ENCODE measurements at regions not wholly inside any gene's neighbourhood (a gene's known extent, or its start where the extent isn't known, plus 50 kb on each side); places are given as distances from the start of the nearest gene placed in this dataset.

DNA sequence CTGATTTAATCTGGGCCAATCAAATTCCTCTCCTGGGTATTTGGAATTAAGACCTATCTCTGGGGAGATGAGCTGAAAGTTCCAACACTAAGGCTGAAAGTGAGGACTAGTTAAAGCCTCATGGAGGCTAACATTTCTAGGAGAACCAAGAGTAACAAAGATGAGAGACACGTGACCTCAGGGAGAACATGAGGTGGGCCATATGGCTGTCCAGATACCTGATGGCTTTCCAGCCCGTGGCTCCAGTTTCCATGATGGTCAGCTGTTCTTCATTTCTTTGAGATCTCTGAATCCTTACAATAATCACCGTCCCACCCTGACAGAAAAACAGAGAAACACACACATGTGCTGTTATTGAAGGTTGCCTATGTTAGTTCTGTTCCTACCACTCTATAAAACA is 66.1 kb downstream of the LEPR start:
- no peak for ATAC-seq

DNA sequence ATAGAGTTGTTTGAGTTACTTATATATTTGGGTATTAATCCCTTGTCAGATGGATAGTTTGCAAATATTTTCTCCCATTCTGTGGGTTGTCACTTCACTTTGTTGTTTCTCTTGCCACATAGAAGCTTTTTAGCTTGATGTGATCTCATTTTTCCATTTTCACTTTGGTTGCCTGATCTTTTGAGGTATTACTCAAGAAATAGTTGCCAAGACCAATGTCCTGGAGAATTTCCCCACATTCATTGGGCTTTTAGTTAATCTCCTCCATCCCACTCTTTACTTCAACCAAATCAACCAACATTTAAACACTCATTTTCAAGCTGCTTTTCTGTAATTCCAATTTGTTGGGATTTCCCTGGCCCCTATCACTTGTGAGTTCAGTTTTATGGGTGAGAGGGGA is 69.0 kb downstream of the LEPR start:
- no peak for ATAC-seq

DNA sequence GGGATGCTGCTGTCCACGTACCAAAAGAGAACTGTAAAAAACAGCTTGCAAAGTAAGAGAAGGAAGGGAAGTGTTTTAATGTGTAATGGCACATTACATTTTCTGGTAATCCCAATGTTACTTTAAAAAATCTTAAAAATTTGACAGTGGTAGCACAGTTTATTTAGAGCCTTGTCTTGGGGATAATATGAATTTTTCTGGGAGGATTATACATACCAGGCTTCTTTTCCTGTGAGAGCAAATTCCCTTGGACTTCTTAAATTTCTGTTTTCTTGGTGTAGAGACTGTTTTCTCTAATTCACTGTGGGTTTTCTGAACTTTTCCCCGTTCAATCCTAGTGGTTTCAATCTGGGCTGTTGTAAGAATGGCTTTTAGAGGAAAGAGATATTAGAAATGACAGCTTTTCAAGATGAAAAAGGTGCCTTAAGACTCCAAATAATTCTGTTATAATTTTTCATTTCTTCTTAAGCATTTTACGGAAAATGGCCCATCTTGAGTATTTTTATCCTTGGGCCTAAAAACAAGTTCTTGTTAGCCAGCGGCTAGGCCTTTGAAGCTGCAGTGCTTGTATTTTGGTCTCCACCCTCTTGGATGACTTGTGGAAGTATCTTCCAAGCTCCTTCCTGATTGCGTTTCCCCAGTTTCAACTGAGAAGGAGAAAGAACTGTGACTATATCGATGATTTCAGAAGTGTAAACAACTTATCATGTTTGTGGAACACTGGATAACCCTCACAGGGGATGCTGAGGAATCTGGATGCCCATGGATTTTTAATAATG is 70.0 kb downstream of the LEPR start:
- ATAC-seq = no peak

DNA sequence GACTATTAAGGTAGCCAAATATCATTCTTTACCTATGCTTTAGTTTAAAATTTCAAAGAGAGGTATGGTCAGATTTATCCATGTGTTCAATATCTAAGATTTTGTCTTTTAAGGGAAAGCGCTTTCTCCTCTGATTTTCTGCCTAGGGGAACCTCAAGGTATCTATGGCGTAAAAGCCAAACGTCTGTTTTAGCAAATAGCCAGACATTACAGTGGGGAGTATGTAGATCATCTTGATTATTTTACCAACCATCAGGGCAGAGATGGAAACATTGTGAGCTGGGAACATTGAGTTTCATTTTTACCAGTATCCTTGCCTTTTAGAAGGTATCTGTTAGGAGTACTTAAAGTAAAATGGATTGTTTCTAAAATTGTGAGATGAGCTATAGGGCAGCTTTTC is 71.0 kb downstream of the LEPR start:
- no peak for ATAC-seq

DNA sequence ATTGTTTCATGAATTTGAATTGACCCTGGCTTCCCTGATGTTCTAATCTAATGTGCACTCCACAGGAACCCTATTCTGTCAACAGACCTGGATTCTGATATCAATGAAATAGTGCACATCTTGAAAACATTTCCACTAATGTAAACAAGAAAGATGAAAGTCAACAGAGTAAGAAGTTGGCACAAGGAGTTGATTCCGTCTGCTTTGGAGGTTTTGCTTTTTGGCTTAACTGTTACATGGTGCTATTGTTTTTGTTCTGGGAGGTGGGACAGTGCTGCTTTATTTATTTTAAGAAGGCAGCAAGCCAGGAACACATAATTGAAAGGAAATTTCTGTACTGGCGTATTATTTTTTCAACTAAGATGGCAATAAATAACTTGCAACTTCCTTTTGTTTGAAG is 73.3 kb downstream of the LEPR start:
- ATAC-seq = no peak

DNA sequence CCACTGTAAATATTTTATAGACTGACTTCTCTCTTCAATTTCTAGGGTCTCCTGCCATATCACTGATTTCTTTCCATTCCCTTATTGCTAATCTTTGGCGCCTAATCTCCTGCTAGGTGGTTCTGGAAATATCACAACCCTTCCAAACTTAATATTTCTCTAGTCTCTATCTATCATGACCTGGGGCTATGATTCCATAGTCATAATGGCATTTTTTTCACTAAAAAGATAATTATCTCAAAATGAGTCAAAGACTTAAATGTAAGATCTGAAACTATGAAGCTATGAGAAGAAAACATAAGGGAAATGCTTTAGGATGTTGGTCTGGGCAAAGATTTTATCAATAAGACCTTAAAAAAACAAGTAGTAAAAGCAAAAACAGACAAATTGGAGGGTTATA is 74.2 kb downstream of the LEPR start:
- no peak for ATAC-seq

DNA sequence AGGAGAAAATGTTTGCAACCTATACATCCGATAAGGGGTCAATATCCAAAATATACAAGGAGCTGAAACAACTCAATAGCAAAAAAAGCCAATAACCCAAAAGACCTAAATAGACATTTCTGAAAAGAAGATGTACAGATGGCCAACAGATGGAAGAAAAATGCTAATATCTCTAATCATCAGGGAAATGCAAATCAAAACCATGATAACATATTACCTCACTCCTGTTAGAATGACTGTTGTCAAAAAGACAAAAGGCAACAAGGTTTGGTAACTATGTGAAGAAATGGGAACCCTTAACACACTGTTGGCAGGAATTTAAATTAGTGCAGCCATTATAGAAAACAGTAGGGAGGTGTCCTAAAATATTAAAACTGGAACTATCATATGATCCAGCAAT is 74.7 kb downstream of the LEPR start:
- no peak for ATAC-seq

DNA sequence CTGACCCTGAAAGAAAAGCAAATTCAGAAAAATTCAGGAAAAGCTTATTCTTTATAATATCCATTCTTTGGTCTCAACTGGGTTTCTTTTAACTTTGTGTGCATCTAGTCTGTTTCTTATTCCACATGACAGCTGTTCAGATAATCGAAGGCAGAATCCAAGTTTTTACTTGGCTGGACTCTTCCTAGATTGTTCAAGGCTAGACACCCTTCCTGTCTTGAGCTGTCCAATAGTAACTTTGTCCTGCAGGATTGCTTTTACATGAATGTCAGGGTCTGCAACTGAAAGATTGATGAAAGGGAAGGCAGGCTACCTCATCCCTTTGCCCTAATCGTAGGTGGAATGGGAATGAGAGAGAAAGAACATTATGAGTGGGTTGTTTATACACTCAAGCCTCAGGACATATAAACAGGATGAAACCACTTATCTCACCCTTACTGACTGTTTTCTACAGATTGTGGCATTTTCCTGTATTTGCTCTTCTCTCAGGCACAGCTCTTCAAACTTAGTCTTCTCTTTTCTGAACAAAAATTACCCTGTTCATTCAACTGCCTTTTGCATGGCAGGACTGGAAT is 76.9 kb downstream of the LEPR start:
- ATAC-seq = no peak

DNA sequence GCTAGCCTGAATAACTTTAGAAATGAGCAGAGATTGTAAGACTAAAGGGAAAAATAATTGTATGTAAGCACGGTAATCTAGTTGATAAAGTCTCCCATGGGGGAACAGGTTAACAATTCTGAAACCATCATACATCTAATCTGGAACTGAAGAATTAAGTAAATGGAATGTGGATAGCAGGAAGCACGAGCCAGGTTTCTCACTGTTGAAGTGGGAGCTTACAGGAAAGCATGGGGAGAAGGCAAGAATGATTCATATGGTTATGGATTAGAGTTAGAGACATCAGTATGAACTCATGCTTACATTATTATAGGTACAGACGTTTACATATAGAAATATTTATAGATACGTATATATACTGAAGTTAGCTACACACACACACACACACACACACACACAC is 83.0 kb downstream of the LEPR start:
- ATAC-seq = no peak

DNA sequence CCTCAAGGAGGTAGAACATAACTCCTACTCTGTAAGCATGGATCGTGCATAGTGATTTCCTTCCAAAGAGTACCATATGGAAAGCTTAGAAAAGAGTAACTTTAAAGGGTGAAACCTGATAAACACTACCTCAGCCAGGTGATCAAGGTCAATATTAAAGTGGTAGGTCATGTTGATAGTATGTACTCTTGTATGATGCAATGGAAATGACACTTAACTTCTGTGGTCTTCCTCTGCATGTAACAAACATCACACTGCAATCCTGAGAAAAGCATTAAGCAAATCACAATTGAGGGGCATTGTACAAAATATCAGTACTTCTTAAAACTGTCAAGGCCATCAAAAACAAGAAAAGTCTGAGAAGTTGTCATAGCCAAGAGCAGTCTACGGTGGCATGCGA is 83.8 kb downstream of the LEPR start:
- ATAC-seq = no peak

DNA sequence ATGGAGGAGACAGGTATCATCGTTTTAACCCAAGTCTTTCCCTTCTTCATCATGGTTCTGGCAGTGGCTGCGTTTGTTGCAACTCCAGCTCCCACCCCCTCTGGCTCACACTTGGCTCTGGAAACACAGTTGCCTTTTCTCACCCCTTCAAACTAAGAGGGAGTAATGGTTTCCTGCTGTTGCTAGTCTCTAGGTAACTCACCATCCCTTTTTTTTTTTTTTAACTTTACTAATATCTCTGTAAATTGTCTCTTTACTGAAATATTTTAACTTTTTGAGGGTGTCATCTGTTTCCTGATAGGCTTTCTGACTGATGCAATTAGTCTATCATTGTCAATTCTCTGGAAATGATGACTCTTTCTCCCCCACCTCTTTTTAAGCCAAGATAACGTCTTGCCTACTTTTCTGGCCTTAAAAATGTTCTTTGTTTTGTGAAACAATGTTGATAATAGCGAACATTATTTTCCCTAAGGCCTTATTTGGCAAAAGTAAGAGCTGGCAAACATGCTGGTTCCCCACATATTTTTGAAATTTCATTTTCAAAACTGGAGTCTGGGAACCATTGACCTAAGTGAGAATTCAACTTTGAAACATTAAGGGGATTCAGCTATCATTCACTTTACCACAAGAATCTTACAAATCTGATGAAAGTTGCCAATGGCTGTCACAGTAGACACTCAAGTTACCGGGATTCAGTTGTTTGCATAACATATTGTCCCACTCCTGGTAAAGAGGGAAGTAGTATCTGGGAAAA is 85.3 kb downstream of the LEPR start:
- ATAC-seq = no peak

DNA sequence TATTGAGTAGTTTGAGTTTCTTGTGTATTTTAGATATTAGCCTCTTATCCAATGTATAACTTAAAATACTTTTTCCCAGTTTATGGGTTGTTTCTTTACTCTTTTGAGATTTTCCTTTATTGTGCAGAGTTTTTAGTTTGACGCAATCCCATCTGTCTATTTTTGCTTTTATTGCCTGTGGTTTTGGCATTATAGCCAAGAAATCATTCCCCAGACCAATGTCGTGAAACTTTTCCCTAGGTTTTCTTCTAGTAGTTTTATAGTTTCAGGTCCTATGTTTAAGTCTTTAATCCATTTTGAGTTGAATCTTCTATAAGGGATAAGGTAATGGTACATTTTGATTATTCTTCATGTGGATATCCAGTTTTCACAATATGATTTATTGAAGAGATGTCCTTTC is 87.6 kb downstream of the LEPR start:
- ATAC-seq = no peak

DNA sequence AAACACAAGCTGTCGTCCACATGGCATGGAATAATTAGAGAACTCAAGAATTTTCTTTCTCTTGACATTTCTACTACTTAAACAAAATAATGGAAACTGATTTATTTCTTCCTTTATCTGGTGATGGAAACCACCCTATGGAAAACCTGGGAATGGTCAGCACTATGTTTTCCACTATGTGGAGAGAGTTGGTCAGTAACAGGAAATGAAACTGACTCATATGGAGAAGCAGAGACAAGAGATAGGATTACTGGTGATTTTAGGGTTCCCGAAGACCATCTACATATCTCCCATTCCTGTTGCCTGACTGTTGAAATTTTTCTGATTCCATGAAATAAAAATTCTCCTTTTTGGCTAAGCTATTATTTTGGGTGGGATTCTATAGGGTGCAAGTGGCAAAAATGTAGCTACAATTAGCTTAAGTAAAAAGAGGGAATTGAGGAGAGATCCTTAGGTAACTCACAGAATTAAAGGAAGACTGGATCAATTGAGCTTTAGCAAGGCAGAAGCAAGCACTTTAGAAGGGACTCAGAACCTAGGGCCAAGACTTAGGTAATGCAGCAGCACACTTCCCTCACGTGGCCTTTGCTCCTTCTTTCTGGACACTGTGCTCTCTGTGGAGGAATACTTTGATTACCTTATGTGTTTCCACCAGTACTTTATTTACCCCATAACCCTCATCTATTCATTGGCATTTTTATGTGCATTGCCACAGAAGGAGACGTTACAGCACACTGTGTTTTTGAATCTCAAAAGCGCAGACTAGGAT is 89.6 kb downstream of the LEPR start:
- no peak for ATAC-seq

DNA sequence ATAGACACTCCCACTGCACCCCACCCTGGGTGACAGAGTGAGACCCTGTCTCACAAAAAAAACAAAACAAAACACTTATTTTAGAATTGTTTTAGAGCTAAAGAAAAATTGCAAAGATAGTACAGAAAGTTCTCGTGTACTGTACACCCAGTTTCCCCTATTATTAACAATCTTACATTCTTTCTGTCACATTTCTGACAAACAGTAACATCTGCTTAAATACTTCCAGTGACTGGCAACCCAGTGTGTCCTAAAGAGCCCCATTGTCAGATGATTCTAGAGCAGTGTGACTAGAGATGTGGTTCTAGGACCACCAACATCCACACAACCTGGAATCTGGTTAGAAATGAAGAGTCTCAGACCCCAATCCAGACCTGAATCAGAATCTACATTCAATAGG is 90.5 kb downstream of the LEPR start:
- no peak for ATAC-seq

DNA sequence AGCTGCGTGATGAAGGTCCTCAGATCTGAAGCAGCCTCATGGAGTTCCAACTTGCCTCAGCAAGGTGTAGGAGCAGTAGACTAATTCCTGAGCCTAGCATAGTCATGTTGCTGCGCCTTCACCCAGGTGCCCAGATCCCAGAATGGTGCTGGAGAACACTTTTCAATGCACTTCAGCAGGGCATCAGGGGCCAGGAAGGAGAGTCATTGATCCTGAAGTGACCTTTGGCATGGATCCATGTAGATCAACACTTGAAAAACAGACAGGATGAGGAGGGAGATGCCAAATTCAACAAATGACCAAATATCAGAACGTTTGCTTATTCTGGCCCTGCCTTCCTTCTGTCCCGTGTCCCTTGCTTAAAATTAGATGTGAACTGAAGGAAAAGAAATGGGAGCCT is 91.9 kb downstream of the LEPR start:
- ATAC-seq = no peak

DNA sequence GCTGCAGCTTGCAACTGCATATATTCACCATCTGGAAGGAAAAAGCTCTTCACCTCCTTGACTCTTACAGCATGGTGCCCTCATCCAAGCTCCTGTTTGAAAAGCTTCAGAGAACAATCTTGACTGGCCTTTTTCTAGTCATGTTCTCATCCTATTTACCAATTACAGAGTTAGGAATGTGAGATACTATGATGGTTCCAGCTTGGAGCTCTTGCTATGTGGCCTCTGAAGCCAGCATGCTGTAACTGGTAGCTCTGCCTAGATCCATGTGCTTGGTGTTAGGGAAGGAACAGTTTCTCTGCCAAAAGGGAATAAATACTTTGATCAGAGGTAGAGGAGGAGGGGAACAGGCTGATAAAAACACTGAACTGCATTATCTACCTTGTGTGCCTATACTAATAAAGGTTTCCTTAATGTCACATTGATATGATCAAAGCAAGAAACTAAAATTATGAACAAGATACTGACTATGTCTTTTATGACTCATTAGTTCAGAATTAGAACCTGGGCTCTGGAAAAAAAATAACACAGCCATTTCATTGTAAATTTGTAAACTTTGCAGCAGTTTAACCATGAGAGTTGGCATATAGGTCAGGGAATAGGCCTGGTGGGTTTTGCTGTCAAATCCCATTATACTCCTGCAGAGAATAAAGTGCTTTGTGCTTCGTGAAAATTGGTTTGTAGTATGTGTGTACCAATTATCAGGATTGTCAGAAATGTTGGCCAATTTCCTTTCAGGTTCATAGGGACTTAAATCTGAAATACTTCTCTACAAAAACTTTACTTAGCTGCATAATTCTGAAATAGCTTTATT is 92.7 kb downstream of the LEPR start:
- no peak for ATAC-seq

DNA sequence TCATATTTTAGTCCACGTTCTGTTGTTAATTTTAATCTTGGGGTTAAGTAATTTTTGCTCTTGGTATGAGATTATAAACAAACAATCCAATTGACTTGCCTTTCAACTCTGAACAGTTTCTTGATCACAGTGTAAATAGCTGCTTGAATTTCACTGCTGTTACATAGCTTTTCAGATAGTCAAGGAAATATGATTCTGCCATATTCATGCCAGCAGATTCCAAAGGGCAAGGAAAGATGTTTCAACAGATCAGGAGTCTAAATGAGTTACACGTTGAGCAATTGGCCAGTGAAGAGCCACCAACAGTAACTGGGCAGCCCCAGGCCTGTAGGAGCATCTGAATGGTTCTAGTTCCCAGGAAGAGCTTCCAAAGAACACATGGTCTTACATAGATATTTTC is 93.6 kb downstream of the LEPR start:
- no peak for ATAC-seq

DNA sequence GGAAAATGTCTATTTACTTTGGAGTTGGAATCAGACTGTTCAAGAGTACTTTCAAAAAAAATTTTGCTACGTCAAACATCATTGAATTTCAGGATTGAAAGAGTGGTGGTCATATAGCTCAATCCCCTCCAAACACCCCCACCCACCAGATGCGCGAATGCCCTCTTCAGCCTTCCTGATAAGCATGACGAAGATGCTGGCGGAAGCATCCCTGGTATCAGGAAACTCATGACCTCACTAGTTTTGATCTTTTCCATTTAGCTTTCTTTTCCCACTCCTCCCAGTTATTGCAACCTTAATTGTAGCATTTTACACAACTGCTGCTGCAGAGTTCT is 104.4 kb downstream of the LEPR start:
- ATAC-seq = no peak

DNA sequence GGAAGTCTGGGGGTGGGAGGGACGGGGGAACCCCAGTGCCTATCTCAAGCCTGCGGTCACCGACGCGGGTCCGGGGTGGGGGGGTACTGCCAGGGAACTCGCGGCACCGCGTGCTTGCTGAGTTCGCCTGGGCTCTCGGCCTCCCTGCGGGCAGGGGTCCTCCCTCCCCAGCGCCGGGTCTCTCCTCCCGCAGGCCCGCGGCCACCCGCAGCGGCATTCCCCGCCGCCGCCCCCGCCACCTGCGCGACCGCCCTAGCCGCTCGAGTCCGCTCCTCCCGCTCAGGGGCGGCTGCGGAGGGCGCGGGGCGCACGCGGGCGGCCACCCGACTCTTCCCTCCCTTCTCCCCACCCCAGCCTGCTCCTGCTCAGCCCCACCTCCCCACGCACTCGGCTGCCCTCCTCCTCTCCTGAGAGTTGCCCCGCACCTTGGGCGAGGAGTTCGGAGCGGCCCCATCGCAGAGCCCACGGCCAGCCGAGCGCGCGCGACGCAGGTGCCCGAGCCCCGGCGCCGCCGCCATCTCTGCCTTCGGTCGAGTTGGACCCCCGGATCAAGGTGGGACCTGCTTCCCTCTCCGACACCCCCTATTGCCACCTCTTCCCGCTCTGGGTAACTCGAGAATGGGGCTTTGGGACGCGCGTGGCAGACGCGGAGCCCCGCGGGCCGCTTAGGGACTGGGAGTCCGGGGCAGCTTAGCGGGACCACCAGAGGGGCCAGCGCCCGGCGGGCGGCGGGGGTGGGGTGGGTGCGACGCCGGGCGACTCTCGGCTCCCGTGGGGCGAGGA is 105.0 kb downstream of the LEPR start:
- no peak for ATAC-seq

DNA sequence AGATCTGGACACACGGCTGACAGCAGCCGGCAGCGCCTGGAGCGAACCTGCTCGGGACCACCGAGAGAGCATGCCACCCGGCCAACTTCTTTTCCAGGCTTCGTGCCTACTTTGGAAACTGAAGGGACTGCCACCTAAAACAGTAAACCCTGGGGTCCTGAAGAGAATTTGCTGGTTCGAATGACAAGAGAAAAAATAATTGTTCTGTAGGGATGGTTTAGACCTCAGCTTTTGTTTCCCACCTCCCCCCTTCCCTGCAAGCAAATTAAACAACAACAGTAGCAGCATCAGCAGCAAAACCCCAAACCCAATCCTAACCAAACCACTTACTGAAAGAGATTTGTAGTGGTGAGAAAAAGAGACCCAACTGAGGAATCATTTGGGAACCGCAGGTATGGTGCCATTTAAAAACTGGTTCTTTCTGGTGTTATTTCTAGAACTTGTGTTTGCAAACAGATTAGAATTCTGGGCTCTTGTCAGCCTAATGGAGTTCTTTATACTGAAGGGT is 105.6 kb downstream of the LEPR start:
- no peak for ATAC-seq

DNA sequence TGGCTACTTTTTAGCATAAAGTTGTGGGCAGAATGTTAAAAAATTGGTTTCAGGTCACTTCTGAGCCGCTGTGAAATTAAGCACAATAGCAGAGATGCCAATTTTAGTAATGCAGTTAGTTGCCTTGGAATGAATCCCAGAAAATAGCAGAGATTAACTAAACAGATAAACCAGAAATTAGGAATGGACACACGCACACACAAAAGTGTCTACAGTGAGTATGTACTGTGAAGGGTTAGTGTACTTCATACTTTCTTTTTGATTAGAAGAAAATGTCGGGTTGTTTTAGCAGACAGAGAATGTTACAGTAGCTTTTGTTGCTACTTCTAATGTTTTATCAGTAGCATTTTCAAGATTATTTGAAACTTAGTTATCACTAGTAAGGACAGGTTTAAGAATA is 106.7 kb downstream of the LEPR start:
- ATAC-seq = no peak
